ENCODE measurements at regions not wholly inside any gene's neighbourhood (a gene's known extent, or its start where the extent isn't known, plus 50 kb on each side); places are given as distances from the start of the nearest gene placed in this dataset.

DNA sequence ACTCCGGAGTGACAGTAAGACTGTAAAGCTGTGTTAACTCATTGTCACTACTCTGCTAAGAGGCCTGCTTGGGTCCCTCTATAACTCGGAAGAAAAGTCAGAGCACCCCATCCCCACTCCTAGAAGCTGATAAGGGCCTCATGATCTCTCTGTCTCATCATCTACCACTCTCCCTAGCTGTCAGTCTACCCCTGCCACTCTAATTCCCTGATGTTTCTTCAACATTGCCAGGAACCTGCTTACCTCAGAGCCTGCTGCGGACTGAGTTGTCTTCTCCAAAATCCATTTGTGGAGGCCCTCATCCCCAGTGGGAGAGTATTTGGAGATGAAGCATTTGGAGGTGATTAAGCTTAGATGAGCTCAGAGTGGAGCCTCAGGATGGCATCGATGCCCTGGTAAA is 1092.2 kb downstream of the TBC1D22A start:
- no peak overlapping the region for H3K4me2 ChIP-seq (ENCODE audit: low read depth, low read length)
- H4K20me1 ChIP-seq (ENCODE audit: insufficient read depth, low read length) = no peaks in the 10 kb centered on the region
- H2AK9ac ChIP-seq (replicated peaks; ENCODE audit: low read depth, low read length, poor library complexity) = no peak overlapping the region
- ATAC-seq (ENCODE audit: low read depth) = no peak
- H3K9me3 ChIP-seq (ENCODE audit: control insufficient read depth, insufficient read depth, low read length) = peaks cover 26% of the 10 kb centered on the region
- WGBS, 2 experiments (ENCODE audit: extremely low coverage in 2 of 2, insufficient read length in 1 of 2) = no CpG with 5 or more reads among the region's 4 CpGs
- H3K56ac ChIP-seq (ENCODE audit: extremely low read depth, insufficient read depth, low read length) = no peak overlapping the region
- no peaks in the 10 kb centered on the region for H3K4me1 ChIP-seq (ENCODE audit: control insufficient read depth, insufficient read depth, low read length)
- H4K91ac ChIP-seq (ENCODE audit: insufficient read depth, low read depth, low read length) = no peak overlapping the region
- no peaks in the 10 kb centered on the region for H3K79me1 ChIP-seq (ENCODE audit: low read depth in 1 of 2, low read length in 2 of 2)
- no peak overlapping the region for H2AK5ac ChIP-seq (ENCODE audit: low read depth, low read length)
- ChIA-PET CTCF (no interaction called here), POLR2A (ENCODE audit: unreplicated experiment) (no interaction called here)
- DNase-seq = no peak
- H3K4ac ChIP-seq (ENCODE audit: low read depth, low read length) = no peak overlapping the region
- no peak overlapping the region for H2BK15ac ChIP-seq (ENCODE audit: low read depth, low read length)
- no peak overlapping the region for H4K8ac ChIP-seq (ENCODE audit: low read depth in 2 of 2, low read length in 2 of 2)
- H3K18ac ChIP-seq (ENCODE audit: low read depth, low read length) = no peak overlapping the region
- no peaks in the 10 kb centered on the region for H3K36me3 ChIP-seq (ENCODE audit: control insufficient read depth, insufficient read depth, low read length)
- no peak overlapping the region for H2BK5ac ChIP-seq (ENCODE audit: low read depth, low read length, poor library complexity, severe bottlenecking)
- no peak overlapping the region for H3K4me3 ChIP-seq (ENCODE audit: insufficient read depth, low read depth, low read length)
- no peak overlapping the region for H3K27ac ChIP-seq (ENCODE audit: insufficient read depth, low read length)
- H3K9ac ChIP-seq (ENCODE audit: low read depth, low read length) = no peak overlapping the region
- H3K23ac ChIP-seq (ENCODE audit: low read depth, low read length) = no peak overlapping the region
- dilution Hi-C loops (cut with HindIII; ENCODE audit: low sequenced_read_pairs, unreplicated experiment) = no loop called here
- BruUV-seq (replicated peaks) = no TSS peak
- no peak overlapping the region for H2BK20ac ChIP-seq (ENCODE audit: low read depth, low read length)
- no peak for TF ChIP-seq USF2 (IDR thresholded peaks at IDR 0.05; ENCODE audit: low read depth, low read length)
- no peak for TF ChIP-seq FOS (IDR thresholded peaks at IDR 0.05; ENCODE audit: low read depth, low read length)
- no peak for TF ChIP-seq CEBPB (IDR thresholded peaks at IDR 0.05; ENCODE audit: low read depth, low read length)
- TF ChIP-seq SMC3 (IDR thresholded peaks at IDR 0.05; ENCODE audit: low read depth, low read length) = no peak
- no peak for TF ChIP-seq RAD21 (IDR thresholded peaks at IDR 0.05; ENCODE audit: low read length)
- no peak for TF ChIP-seq RCOR1 (IDR thresholded peaks at IDR 0.05; ENCODE audit: insufficient replicate concordance, low read length)
- TF ChIP-seq BHLHE40 (IDR thresholded peaks at IDR 0.05; ENCODE audit: low read depth, low read length) = no peak
- TF ChIP-seq MXI1 (IDR thresholded peaks at IDR 0.05; ENCODE audit: borderline replicate concordance, low read depth, low read length) = no peak
- in situ Hi-C loops (cut with MboI; ENCODE audit: low sequenced_read_pairs) = no loop called here
- no peaks in the 10 kb centered on the region for H3K27me3 ChIP-seq (ENCODE audit: control insufficient read depth, insufficient read depth, low read length)
- no peak overlapping the region for H4K5ac ChIP-seq (ENCODE audit: low read depth, low read length)
- H2BK120ac ChIP-seq (ENCODE audit: low read depth, low read length) = no peak overlapping the region
- H2AFZ ChIP-seq (replicated peaks; ENCODE audit: low read length, poor library complexity) = no peak overlapping the region
- H3K14ac ChIP-seq (replicated peaks; ENCODE audit: low read depth, low read length) = no peak overlapping the region
- no peaks in the 10 kb centered on the region for H3K9me1 ChIP-seq (ENCODE audit: insufficient read depth, low read length)
- intact Hi-C loops (cut with micrococcal nuclease) = no loop called here

Measured in IMR-90 (cell line).